HCT116 (cell line): ENCODE measurements at regions not wholly inside any gene's neighbourhood (a gene's known extent, or its start where the extent isn't known, plus 50 kb on each side); places are given as distances from the start of the nearest gene placed in this dataset.
"Not testable (repeated sequence)": the region's sequence is repeated elsewhere in the genome, so short reads cannot be mapped to it uniquely, and the experiment has no call there.

Source experiments
- ATAC-seq: fragments of 200-7000 bp; cut with Tn5 transposase; 2 replicates; pipeline ENCODE4 v1.9.1; 2020; ENCODE audit warnings: mild to moderate bottlenecking, moderate library complexity
- BruUV-seq: library from RNA; stranded (reverse); fragments of 400-500 nt; replicated peaks from 2 replicates; lab custom pipeline; 2021; lab: Mats Ljungman, UMichigan
- CTCF ChIA-PET: fragments of 300-600 bp; sonication (Branson Sonifier 250); formaldehyde crosslinking; loops from one replicate; lab custom pipeline; 2021; ENCODE audit warnings: antibody characterized with exemption; lab: Charles Lee
- POLR2A ChIA-PET: fragments of 300-600, 350-600 bp; sonication (Branson Sonifier 250); formaldehyde crosslinking; loops from one replicate; lab custom pipeline; 2021; ENCODE audit warnings: antibody characterized with exemption; lab: Charles Lee
- RAD21 ChIA-PET, 2 experiments: fragments of 300-600 bp; sonication (Branson Sonifier 250); formaldehyde crosslinking; loops; one replicate each; lab custom pipeline; 2023; ENCODE audit warnings: low total read pairs in 2 of 2; ENCODE audit not compliant: uncharacterized antibody in 2 of 2, unreplicated experiment in 2 of 2, low non-redundant PET in 1 of 2; lab: Charles Lee
- DNase-seq: peaks from one replicate; pipeline ENCODE4 v3.0.0-alpha.2; 2010; ENCODE audit warnings: low read depth, low spot score
- H2AFZ ChIP-seq: fragments of 200-600 bp; shearing (Covaris generic), sonication (generic); 2 replicates; pipeline ENCODE4 v1.6.1; 2017; ENCODE audit warnings: low read depth, mixed run types, mixed read lengths, antibody characterized with exemption, low read length; ENCODE audit not compliant: poor library complexity, severe bottlenecking
- H3K27ac ChIP-seq: 2 replicates; pipeline ENCODE4 v1.5.1; 2012; ENCODE audit warnings: low read depth, low read length
- H3K27me3 ChIP-seq: fragments of 200-600 bp; sonication (generic); 2 replicates; pipeline ENCODE4 v1.6.1; 2016; ENCODE audit warnings: mixed run types, low read length, mixed read lengths; ENCODE audit not compliant: insufficient read depth
- H3K36me3 ChIP-seq, 2 experiments: fragments of 200-500 bp in 1 of 2; fragments of 200-600 bp in 1 of 2; sonication (Bioruptor generic) in 1 of 2; sonication (generic) in 1 of 2; 2 replicates each; pipeline versions ENCODE4 v1.5.1 to v1.6.1; 2014 to 2016; ENCODE audit warnings: low read length in 2 of 2, inconsistent platforms in 1 of 2, mixed read lengths in 1 of 2, mixed run types in 1 of 2; ENCODE audit not compliant: insufficient read depth in 2 of 2, control insufficient read depth in 1 of 2
- H3K4me1 ChIP-seq, 2 experiments: fragments of 200-600 bp in 1 of 2; sonication (generic) in 1 of 2; 2 replicates each; pipeline versions ENCODE4 v1.5.1 to v1.6.1; 2012 to 2017; ENCODE audit warnings: low read length in 2 of 2, inconsistent platforms in 1 of 2, mild to moderate bottlenecking in 1 of 2, mixed read lengths in 1 of 2, mixed run types in 1 of 2, moderate library complexity in 1 of 2; ENCODE audit not compliant: insufficient read depth in 2 of 2, control insufficient read depth in 1 of 2
- H3K4me2 ChIP-seq: fragments of 200-600 bp; sonication (generic); 2 replicates; pipeline ENCODE4 v1.6.1; 2017; ENCODE audit warnings: mixed run types, low read length, mixed read lengths
- H3K4me3 ChIP-seq, 2 experiments: fragments of 200-600 bp in 1 of 2; sonication (generic) in 1 of 2; replicated peaks in 1 of 2; 2 replicates each; pipeline ENCODE4 v1.5.1; 2011 to 2016; ENCODE audit warnings: low read length in 2 of 2, control low read depth in 1 of 2, low read depth in 1 of 2, mild to moderate bottlenecking in 1 of 2, mixed read lengths in 1 of 2, mixed run types in 1 of 2
- H3K79me2 ChIP-seq: fragments of 200-600 bp; sonication (generic); 2 replicates; pipeline ENCODE4 v1.6.1; 2017; ENCODE audit warnings: mild to moderate bottlenecking, mixed run types, low read length, moderate library complexity, mixed read lengths; ENCODE audit not compliant: insufficient read depth
- H3K9ac ChIP-seq: fragments of 200-600 bp; sonication (generic); 2 replicates; pipeline ENCODE4 v1.6.1; 2016; ENCODE audit warnings: low read length, mixed read lengths
- H3K9me2 ChIP-seq: fragments of 200-600 bp; sonication (generic), shearing (Covaris generic); 2 replicates; pipeline ENCODE4 v1.6.1; 2017; ENCODE audit warnings: mixed run types, mild to moderate bottlenecking, moderate library complexity; ENCODE audit not compliant: insufficient read depth
- H3K9me3 ChIP-seq, 2 experiments: fragments of 200-500 bp in 1 of 2; fragments of 200-600 bp in 1 of 2; sonication (Bioruptor generic) in 1 of 2; sonication (generic) in 1 of 2; 2 replicates each; pipeline ENCODE4 v1.6.1; 2014 to 2017; ENCODE audit warnings: low read length in 2 of 2, mixed read lengths in 2 of 2, inconsistent platforms in 1 of 2, low read depth in 1 of 2, mild to moderate bottlenecking in 1 of 2, mixed run types in 1 of 2, moderate library complexity in 1 of 2; ENCODE audit not compliant: control insufficient read depth in 1 of 2, insufficient read depth in 1 of 2
- H4K20me1 ChIP-seq: fragments of 200-600 bp; sonication (generic), shearing (Covaris generic); 2 replicates; pipeline ENCODE4 v1.6.1; 2017; ENCODE audit warnings: mixed run types, mild to moderate bottlenecking, moderate library complexity; ENCODE audit not compliant: insufficient read depth
- ATF3 ChIP-seq: IDR thresholded peaks from 2 replicates; pipeline ENCODE4 v1.6.1; 2012
- CBX3 ChIP-seq: IDR thresholded peaks from 2 replicates; pipeline ENCODE4 v1.6.1; 2012; ENCODE audit warnings: low read depth
- CEBPB ChIP-seq: IDR thresholded peaks from 2 replicates; pipeline ENCODE4 v1.6.1; 2012; ENCODE audit warnings: low read depth
- EGR1 ChIP-seq: IDR thresholded peaks from 2 replicates; pipeline ENCODE4 v1.6.1; 2012; ENCODE audit warnings: low read depth
- ELF1 ChIP-seq: IDR thresholded peaks from 2 replicates; pipeline ENCODE4 v1.6.1; 2012; ENCODE audit warnings: low read depth, borderline replicate concordance
- EZH2 ChIP-seq: fragments of 200-600 bp; sonication (generic); IDR thresholded peaks from 2 replicates; pipeline ENCODE4 v1.6.1; 2017; ENCODE audit warnings: antibody characterized with exemption, mixed run types
- EZH2phosphoT487 ChIP-seq: fragments of 200-600 bp; IDR thresholded peaks from 2 replicates; pipeline ENCODE4 v1.6.1; 2018; ENCODE audit warnings: antibody characterized with exemption, borderline replicate concordance
- JUND ChIP-seq: IDR thresholded peaks from 2 replicates; pipeline ENCODE4 v1.6.1; 2012
- POLR2A ChIP-seq: IDR thresholded peaks from 2 replicates; pipeline ENCODE4 v1.7.0; 2011; ENCODE audit warnings: borderline replicate concordance; ENCODE audit not compliant: insufficient read depth, insufficient read length; ENCODE audit errors: extremely low read depth
- SIN3A ChIP-seq: IDR thresholded peaks from 2 replicates; pipeline ENCODE4 v1.6.1; 2012; ENCODE audit warnings: low read depth
- SP1 ChIP-seq: IDR thresholded peaks from 2 replicates; pipeline ENCODE4 v1.6.1; 2012; ENCODE audit warnings: low read depth
- SRF ChIP-seq: IDR thresholded peaks from 2 replicates; pipeline ENCODE4 v1.6.1; 2012; ENCODE audit warnings: low read depth
- TCF7L2 ChIP-seq: IDR thresholded peaks from 2 replicates; pipeline ENCODE4 v1.7.0; 2011; ENCODE audit warnings: borderline replicate concordance, inconsistent platforms; ENCODE audit not compliant: insufficient read depth, insufficient read length; ENCODE audit errors: extremely low read depth
- YY1 ChIP-seq: IDR thresholded peaks from 2 replicates; pipeline ENCODE4 v1.6.1; 2011; ENCODE audit warnings: low read length, low read depth, moderate library complexity, mild to moderate bottlenecking; ENCODE audit not compliant: insufficient replicate concordance; ENCODE audit errors: extremely low read depth
- ZFX ChIP-seq: fragments of 450-650 bp; IDR thresholded peaks from 2 replicates; pipeline ENCODE4 v1.6.1; 2017
- ZNF274 ChIP-seq: fragments of 200-500 bp; sonication (Bioruptor generic); IDR thresholded peaks from 2 replicates; pipeline ENCODE4 v1.6.1; 2014; ENCODE audit warnings: mild to moderate bottlenecking, low read depth, low read length, inconsistent platforms
- intact Hi-C: fragments of 100-400 bp; cut with micrococcal nuclease; formaldehyde crosslinking; loops from 2 replicates; pipeline ENCODE4 v1.10.0; 2022
- TF ChIP-seq, protein P1 (sequence below), 3 experiments: fragments of 200-600 bp in 1 of 3; sonication (generic) in 1 of 3; IDR thresholded peaks in 2 of 3; conservative IDR thresholded peaks in 1 of 3; 2 replicates each; pipeline ENCODE4 v1.5.1; 2012 to 2017; ENCODE audit warnings: low read depth in 2 of 3, low read length in 2 of 3, antibody characterized with exemption in 1 of 3, borderline replicate concordance in 1 of 3, control low read depth in 1 of 3, mild to moderate bottlenecking in 1 of 3, mixed read lengths in 1 of 3, mixed run types in 1 of 3, moderate library complexity in 1 of 3; ENCODE audit not compliant: insufficient read depth in 1 of 3
- TF ChIP-seq, protein P2 (sequence below): IDR thresholded peaks from 2 replicates; pipeline ENCODE4 v1.6.1; 2012
- TF ChIP-seq, protein P3 (sequence below): IDR thresholded peaks from 2 replicates; pipeline ENCODE4 v1.6.1; 2011; ENCODE audit warnings: mild to moderate bottlenecking, low read length, moderate library complexity; ENCODE audit not compliant: insufficient replicate concordance; ENCODE audit errors: extremely low read depth

DNA sequence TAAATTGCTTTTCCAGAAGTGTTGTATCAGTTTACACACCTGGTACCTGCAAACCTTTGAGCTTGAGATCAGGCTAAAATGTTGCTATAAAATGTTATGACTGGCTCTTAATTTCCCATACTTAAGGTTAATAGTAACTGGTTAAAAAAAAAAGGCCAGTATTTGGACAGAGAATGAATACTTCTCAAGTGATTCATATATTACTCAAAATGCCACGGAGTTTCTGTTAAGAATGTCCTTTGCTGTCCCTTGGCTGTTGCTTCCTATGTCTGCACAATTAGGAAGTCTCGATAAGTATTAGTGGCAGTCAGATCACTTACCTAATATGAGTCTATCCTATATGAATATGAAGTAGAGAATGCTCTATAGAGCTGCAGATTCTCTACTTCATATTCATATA is 232.2 kb upstream of the IGFBP7 start:
- ATAC-seq = no peak
- POLR2A ChIA-PET = no interaction called here
- TF ChIP-seq CEBPB (no peak), SIN3A (no peak), EZH2phosphoT487 (no peak), EZH2 (no peak), SRF (no peak), EGR1 (no peak), POLR2A (no peak), YY1 (no peak), JUND (no peak), SP1 (no peak), ZFX (no peak), ZNF274 (no peak), ATF3 (no peak), ELF1 (no peak), TCF7L2 (no peak), CBX3 (no peak)
- TF ChIP-seq, protein P1, sequence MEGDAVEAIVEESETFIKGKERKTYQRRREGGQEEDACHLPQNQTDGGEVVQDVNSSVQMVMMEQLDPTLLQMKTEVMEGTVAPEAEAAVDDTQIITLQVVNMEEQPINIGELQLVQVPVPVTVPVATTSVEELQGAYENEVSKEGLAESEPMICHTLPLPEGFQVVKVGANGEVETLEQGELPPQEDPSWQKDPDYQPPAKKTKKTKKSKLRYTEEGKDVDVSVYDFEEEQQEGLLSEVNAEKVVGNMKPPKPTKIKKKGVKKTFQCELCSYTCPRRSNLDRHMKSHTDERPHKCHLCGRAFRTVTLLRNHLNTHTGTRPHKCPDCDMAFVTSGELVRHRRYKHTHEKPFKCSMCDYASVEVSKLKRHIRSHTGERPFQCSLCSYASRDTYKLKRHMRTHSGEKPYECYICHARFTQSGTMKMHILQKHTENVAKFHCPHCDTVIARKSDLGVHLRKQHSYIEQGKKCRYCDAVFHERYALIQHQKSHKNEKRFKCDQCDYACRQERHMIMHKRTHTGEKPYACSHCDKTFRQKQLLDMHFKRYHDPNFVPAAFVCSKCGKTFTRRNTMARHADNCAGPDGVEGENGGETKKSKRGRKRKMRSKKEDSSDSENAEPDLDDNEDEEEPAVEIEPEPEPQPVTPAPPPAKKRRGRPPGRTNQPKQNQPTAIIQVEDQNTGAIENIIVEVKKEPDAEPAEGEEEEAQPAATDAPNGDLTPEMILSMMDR (IDR thresholded peaks at IDR 0.05 in 2 of 3, conservative IDR thresholded peaks at IDR 0.05 in 1 of 3; ENCODE audit: borderline replicate concordance in 1 of 3, insufficient read depth in 1 of 3, low read depth in 2 of 3, low read length in 2 of 3) = no peak
- TF ChIP-seq, protein P2, sequence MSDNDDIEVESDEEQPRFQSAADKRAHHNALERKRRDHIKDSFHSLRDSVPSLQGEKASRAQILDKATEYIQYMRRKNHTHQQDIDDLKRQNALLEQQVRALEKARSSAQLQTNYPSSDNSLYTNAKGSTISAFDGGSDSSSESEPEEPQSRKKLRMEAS = no peak
- TF ChIP-seq, protein P3, sequence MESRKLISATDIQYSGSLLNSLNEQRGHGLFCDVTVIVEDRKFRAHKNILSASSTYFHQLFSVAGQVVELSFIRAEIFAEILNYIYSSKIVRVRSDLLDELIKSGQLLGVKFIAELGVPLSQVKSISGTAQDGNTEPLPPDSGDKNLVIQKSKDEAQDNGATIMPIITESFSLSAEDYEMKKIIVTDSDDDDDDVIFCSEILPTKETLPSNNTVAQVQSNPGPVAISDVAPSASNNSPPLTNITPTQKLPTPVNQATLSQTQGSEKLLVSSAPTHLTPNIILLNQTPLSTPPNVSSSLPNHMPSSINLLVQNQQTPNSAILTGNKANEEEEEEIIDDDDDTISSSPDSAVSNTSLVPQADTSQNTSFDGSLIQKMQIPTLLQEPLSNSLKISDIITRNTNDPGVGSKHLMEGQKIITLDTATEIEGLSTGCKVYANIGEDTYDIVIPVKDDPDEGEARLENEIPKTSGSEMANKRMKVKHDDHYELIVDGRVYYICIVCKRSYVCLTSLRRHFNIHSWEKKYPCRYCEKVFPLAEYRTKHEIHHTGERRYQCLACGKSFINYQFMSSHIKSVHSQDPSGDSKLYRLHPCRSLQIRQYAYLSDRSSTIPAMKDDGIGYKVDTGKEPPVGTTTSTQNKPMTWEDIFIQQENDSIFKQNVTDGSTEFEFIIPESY = no peak

DNA sequence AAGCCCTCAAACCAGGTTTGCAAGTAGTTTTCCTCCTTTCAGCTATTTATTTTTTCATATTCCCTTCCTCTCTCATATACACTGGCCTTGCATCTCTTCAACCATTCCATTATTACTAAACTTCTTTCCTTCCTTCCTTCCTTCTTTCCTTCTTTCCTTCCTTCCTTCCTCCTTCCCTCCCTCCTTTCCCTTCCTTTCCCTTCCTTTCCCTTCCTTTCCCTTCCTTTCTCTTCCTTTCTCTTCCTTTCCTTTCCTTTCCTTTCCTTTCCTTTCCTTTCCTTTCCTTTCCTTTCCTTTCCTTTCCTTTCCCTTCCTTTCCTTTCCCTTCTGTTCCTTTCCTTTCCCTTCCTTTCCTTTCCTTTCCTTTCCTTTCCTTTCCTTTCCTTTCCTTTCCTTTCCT is 228.7 kb upstream of the IGFBP7 start:
- RAD21 ChIA-PET, POLR2A ChIA-PET: not testable (repeated sequence)

More for the DNA sequence above, 232.2 kb upstream of the IGFBP7 start:
- no peak for DNase-seq
- H3K9ac ChIP-seq = no peak overlapping the region
- CTCF ChIA-PET = no interaction called here
- H3K9me2 ChIP-seq = no peaks in the 10 kb centered on the region
- H3K4me2 ChIP-seq = no peak overlapping the region
- RAD21 ChIA-PET = no interaction called here
- H3K4me1 ChIP-seq = no peaks in the 10 kb centered on the region
- H3K9me3 ChIP-seq = no peaks in the 10 kb centered on the region
- H3K27ac ChIP-seq = no peak overlapping the region
- H3K4me3 ChIP-seq = no peak overlapping the region
- H3K36me3 ChIP-seq = no peaks in the 10 kb centered on the region
- no TSS peak for BruUV-seq
- no peaks in the 10 kb centered on the region for H3K79me2 ChIP-seq
- H3K27me3 ChIP-seq = no peaks in the 10 kb centered on the region
- H4K20me1 ChIP-seq = no peaks in the 10 kb centered on the region
- H2AFZ ChIP-seq = no peak overlapping the region
- intact Hi-C loops = no loop called here

More for the DNA sequence above, 228.7 kb upstream of the IGFBP7 start:
- H3K9ac ChIP-seq, H3K79me2 ChIP-seq, intact Hi-C loops, H3K27me3 ChIP-seq, CTCF ChIA-PET, DNase-seq, H3K4me1 ChIP-seq, H3K4me3 ChIP-seq, H3K9me3 ChIP-seq, H3K9me2 ChIP-seq, H3K4me2 ChIP-seq, H2AFZ ChIP-seq, H3K27ac ChIP-seq, H4K20me1 ChIP-seq, BruUV-seq, H3K36me3 ChIP-seq, ATAC-seq: not testable (repeated sequence)
